ENCODE measurements at regions not wholly inside any gene's neighbourhood (a gene's known extent, or its start where the extent isn't known, plus 50 kb on each side); places are given as distances from the start of the nearest gene placed in this dataset.

- no peak for DNase-seq
Measured at GRCh38 chr9:75410405-75410804, 322.1 kb downstream of the OSTF1 start.

GRCh38 chr9:75414371-75415160, 326.3 kb downstream of the OSTF1 start:
- DNase-seq = no peak

DNA sequence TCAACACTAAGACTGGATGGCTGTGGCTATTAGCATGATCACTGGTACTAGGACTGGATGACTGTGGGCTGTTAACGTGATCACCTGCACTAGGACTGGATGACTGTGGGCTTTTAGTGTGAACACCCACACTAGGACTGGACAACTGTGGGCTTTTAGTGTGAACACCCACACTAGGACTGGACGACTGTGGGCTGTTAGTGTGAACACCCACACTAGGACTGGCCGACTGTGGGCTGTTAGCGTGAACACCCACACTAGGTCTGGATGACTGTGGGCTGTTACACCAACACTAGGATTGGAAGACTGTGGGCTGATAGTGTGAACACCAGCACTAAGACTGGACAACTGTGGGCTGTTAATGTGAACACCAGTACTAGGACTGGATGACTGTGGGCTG, 329.2 kb downstream of the OSTF1 start:
- DNase-seq = no peak

DNA sequence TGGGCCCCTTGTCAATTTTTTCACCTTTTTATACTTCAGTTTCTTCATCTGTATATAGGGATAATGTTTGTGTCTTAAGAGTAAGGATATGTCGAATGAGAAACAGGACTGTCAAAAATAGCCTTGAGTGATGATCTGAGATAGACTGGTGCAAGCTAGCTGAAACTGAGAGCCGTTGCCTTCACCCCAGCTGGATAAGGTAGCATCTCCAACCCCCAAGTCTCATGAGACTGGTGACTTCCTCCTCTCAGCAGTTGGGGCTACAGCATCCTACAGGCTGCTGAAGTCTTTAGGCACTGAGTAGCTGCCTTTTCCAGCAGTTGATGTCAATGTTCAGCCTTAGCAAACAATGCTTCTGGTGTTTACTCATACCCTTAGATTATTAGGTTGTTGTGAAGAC, 330.2 kb downstream of the OSTF1 start:
- no peak for DNase-seq

DNA sequence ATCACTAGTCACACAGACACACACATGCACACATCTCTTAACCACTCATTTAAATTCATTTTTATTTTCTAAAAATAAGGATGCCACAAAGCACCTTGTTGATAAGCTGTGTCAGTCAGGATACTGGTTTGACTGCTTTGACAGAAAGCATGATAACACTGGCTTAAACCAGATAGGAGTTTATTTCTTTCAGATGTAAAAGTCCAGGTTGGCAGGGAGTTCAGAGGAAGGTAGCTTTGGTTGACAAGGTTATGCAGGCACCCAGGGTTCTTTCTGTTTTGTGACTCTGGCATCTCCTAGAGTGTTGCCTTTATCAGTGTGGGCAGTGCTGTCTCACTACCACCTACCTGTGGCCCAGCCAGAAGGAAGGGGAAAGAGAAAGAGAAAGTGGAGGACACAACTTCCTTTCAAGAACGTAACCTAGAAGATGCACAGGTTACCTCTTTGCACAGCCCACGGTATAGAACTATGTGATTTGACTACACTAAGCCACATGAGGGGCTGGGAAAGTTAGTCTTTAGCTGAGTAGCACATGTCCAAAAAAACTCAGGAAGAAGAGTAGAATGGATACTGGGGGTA, 334.7 kb downstream of the OSTF1 start:
- no peak for DNase-seq

GRCh38 chr9:75429531-75430475, 341.5 kb downstream of the OSTF1 start:
- no peak for DNase-seq

- DNase-seq = no peak
Measured at GRCh38 chr9:75431375-75431774, 343.1 kb downstream of the OSTF1 start.

- no peak for DNase-seq
Measured at GRCh38 chr9:75432386-75432785, 344.1 kb downstream of the OSTF1 start.

DNA sequence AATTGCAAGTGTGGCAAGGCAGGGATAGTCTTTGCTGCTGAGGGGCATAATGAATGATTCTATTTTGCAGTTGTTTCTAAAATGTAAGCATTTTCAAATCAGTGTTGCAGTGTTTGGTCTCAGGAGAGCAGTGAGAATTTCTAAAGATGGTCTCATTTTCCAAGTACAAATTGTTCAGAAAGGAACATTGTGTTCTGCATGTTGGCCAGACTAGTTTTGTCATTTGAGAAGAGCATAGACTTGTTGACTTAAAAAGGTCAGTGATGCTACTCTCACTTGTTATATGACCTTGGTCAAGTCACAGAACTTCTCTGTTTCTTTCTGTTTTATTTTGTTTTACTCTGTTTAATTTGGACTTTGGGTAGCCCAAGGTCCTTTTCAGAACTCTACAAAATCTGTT, 344.6 kb downstream of the OSTF1 start:
- DNase-seq = no peak

GRCh38 chr9:75438716-75439115, 350.4 kb downstream of the OSTF1 start:
- no peak for DNase-seq

GRCh38 chr9:75440914-75441313, 352.6 kb downstream of the OSTF1 start:
- DNase-seq = no peak

DNA sequence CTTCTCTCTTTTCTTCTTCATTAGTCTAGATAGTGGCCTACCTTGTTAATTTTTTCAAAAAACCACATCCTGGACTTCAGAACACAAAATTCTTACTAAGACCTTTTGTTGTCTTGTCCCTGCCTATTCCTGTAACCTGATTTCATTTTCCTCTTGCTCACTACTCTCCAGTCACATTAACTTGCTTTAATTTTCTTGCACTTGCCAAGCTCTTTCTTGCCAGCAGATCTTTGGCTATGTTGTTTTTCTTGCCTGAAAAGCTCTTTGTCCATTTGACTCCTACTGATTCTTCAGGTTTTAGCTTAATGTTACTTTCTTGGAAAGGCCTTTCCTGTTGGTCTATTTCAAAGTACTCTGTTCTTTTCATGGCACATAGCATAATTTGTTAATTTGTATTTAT, 356.8 kb downstream of the OSTF1 start:
- no peak for DNase-seq

DNA sequence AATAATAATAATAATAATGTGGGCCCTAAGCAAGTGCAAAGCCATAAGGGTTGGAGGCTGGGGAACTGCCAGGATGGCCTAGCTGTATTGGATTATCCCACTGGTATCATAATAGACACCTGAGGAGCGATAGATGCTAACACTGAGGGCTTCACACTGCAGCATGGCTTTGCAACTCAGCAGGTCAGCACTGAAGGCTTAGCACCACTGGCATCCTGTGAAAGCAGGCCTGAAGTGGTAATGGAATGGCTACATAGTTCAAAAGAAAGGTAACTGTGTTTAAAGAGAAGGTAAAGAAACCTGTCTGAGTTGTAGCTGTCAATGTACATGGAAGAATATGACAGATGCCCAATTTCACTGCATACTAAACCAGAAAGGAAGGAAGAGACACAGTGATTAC, 359.0 kb downstream of the OSTF1 start:
- no peak for DNase-seq

DNA sequence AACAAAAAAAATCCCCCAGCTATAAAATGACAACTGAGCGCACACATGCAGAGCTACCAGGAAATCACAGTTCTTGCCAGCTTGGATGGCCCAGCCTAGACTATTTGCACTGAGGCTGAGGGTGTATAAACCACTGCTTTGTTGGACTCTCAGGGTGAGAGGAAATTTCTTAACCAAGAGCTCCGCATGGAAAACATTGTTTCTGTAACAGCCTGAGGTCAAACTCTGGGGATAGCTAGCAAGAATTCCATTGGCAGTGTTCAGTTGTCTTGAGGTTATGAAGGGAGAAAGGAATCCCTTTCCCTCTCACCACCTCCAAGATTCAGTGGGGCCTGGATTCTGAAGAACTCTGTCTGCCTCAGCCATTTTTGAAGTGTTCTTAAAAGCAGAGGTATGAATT, 360.0 kb downstream of the OSTF1 start:
- DNase-seq = no peak

DNA sequence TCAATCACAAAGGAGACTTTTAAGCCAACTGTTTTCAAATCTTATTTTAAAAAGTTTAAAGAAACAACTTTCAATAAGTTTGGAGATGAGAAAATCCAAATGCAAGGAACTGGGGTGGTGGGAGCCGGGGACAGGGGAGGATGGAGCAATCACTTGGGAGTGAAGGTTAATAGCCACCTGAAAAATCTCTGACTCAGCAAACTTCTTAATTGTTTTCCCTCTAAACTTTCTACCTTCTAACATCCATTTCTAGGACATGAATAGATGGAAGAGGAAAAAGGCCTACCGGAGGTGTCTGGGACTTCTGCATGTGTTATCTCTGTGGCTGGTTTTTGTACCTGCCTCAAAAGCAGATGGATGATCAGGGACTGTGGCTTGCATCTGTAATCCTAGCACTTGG, 360.6 kb downstream of the OSTF1 start:
- no peak for DNase-seq

DNA sequence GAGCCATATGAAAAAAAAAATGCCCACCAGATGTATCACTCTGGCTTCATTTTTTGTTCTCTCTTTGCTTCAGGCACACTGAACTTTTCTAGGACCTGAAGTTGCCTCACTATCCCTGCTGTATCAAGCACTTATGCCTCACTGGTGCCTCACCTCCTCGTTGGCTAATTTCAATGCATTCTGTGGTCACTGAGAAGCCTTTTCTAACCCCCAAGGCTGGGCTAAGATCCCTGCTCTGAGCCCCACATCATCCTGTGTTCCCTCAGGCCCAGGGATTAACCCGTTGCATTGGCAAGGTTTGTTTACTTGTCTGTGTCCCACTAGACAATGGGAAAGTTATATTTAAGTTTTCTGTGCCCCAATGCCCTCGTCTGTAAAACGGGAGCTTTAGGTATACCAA, 362.7 kb downstream of the OSTF1 start:
- no peak for DNase-seq

DNA sequence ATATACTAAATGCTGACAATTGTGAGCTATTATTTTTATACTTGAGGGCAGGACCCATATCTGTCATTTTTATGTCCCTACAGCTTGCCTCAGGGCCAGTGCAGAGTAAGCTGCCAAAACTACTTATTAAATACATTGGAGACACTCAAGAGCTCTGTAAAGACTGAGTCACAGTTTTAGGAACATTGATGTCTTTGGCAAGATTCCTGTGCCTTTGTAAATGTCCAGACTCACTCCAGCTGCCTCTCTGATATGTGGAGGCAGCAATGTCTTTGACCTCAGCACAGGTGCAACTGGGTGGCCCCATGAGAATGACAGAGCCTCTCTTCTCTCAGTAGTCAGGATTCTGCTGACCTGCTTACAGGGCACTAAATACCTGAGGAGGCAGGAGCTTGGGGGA, 363.2 kb downstream of the OSTF1 start:
- no peak for DNase-seq

GRCh38 chr9:75452512-75452911, 364.2 kb downstream of the OSTF1 start:
- DNase-seq = no peak

- no peak for DNase-seq
Measured at GRCh38 chr9:75454043-75454442, 365.7 kb downstream of the OSTF1 start.

- no peak for DNase-seq
Measured at GRCh38 chr9:75454891-75455290, 366.6 kb downstream of the OSTF1 start.

DNA sequence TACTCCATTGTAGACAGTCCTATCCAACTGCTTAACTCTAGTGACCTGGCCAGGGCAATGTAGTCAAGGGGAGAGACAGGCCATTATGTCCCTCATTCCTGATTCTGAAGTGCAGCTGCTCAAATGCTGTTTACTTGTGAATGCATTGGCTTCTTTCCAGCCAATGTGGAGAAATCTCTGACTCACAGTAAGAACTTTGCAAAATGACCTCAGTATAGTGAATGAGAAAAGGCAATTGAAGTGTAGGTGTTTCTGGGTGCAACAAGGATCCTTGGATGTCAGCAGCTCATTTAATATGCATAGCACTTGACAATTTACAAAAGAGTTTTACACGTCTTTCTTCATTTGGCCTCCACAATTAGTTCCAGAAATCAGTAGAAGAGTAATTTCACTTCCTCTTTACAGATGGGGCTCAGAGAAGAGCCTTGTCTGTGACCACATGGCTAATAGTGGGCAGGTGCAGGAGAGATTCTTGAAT, 367.2 kb downstream of the OSTF1 start:
- no peak for DNase-seq

GRCh38 chr9:75456698-75457097, 368.4 kb downstream of the OSTF1 start:
- no peak for DNase-seq
